Progenitor cell of endocrine pancreas (in vitro differentiated cells): ENCODE measurements at regions not wholly inside any gene's neighbourhood (a gene's known extent, or its start where the extent isn't known, plus 50 kb on each side); places are given as distances from the start of the nearest gene placed in this dataset.

Experiments used
- DNase-seq: peaks from one replicate; pipeline ENCODE4 v3.0.0; 2021; ENCODE audit warnings: low spot score; ENCODE audit not compliant: unreplicated experiment
- H3K27ac Mint-ChIP-seq: 2 replicates; pipeline ENCODE4 v1.8.0; 2021; ENCODE audit warnings: mild to moderate bottlenecking, moderate library complexity, mixed read lengths
- H3K27me3 Mint-ChIP-seq: 2 replicates; pipeline ENCODE4 v1.8.0; 2021; ENCODE audit warnings: mixed read lengths
- H3K36me3 Mint-ChIP-seq: 2 replicates; pipeline ENCODE4 v1.8.0; 2022; ENCODE audit warnings: mixed read lengths; ENCODE audit not compliant: insufficient read depth
- H3K4me1 Mint-ChIP-seq: 2 replicates; pipeline ENCODE4 v1.8.0; 2021; ENCODE audit warnings: low read depth, mixed read lengths
- H3K4me3 Mint-ChIP-seq: 2 replicates; pipeline ENCODE4 v1.8.0; 2021; ENCODE audit warnings: low read depth, mild to moderate bottlenecking, moderate library complexity, mixed read lengths
- H3K9me3 Mint-ChIP-seq: 2 replicates; pipeline ENCODE4 v1.8.0; 2021; ENCODE audit warnings: low read depth, mixed read lengths
- CTCF ChIP-seq: fragments of 200-600 bp; sonication (generic); IDR thresholded peaks from one replicate; pipeline ENCODE4 v1.5.0; 2021; ENCODE audit warnings: antibody characterized with exemption, mild to moderate bottlenecking; ENCODE audit not compliant: unreplicated experiment

GRCh38 chr6:122078481-122078880 is 321.0 kb upstream of the HSF2 start:
- TF ChIP-seq CTCF = no peak
- Mint-ChIP-seq H3K27ac (no peak overlapping the region), H3K27me3 (no peaks in the 10 kb centered on the region), H3K9me3 (no peaks in the 10 kb centered on the region), H3K36me3 (no peaks in the 10 kb centered on the region), H3K4me1 (peaks cover 7% of the 10 kb centered on the region), H3K4me3 (no peak overlapping the region)
- DNase-seq = no peak

- DNase-seq = no peak
- no peak for TF ChIP-seq CTCF
Measured at GRCh38 chr6:122079916-122080315, 319.5 kb upstream of the HSF2 start.

GRCh38 chr6:122081921-122082320 is 317.5 kb upstream of the HSF2 start:
- Mint-ChIP-seq H3K4me1 (no peaks in the 10 kb centered on the region), H3K36me3 (no peaks in the 10 kb centered on the region), H3K9me3 (no peaks in the 10 kb centered on the region), H3K27ac (peak overlapping the region; percentile 15), H3K4me3 (no peak overlapping the region), H3K27me3 (no peaks in the 10 kb centered on the region)
- TF ChIP-seq CTCF = no peak
- no peak for DNase-seq

More at GRCh38 chr6:122079916-122080315, 319.5 kb upstream of the HSF2 start:
- Mint-ChIP-seq H3K4me3 (no peak overlapping the region), H3K9me3 (no peaks in the 10 kb centered on the region), H3K27ac (no peak overlapping the region), H3K36me3 (no peaks in the 10 kb centered on the region), H3K27me3 (no peaks in the 10 kb centered on the region), H3K4me1 (peaks cover 4% of the 10 kb centered on the region)

GRCh38 chr6:122082370-122082769 is 317.1 kb upstream of the HSF2 start:
- Mint-ChIP-seq H3K27ac (no peak overlapping the region), H3K4me3 (no peak overlapping the region)
- no peak for DNase-seq

GRCh38 chr6:122092366-122092765 is 307.1 kb upstream of the HSF2 start:
- Mint-ChIP-seq H3K4me1 (no peaks in the 10 kb centered on the region), H3K4me3 (no peak overlapping the region), H3K27ac (no peak overlapping the region), H3K27me3 (no peaks in the 10 kb centered on the region), H3K36me3 (no peaks in the 10 kb centered on the region), H3K9me3 (peaks cover 5% of the 10 kb centered on the region)
- TF ChIP-seq CTCF = no peak
- DNase-seq = no peak

More at GRCh38 chr6:122082370-122082769, 317.1 kb upstream of the HSF2 start:
- no peaks in the 10 kb centered on the region for H3K36me3 Mint-ChIP-seq
- H3K9me3 Mint-ChIP-seq = no peaks in the 10 kb centered on the region
- no peaks in the 10 kb centered on the region for H3K4me1 Mint-ChIP-seq
- H3K27me3 Mint-ChIP-seq = no peaks in the 10 kb centered on the region
- no peak for TF ChIP-seq CTCF
